SU-DHL-6 (cell line): ENCODE measurements at regions not wholly inside any gene's neighbourhood (a gene's known extent, or its start where the extent isn't known, plus 50 kb on each side); places are given as distances from the start of the nearest gene placed in this dataset.

Source experiments
- H2AFZ ChIP-seq: fragments of 200-600 bp; sonication (generic); 2 replicates; pipeline ENCODE4 v1.6.1; 2014; ENCODE audit warnings: low read depth, mild to moderate bottlenecking, moderate library complexity, mixed read lengths, antibody characterized with exemption, low read length; ENCODE audit not compliant: severe bottlenecking
- H3F3A ChIP-seq: fragments of 200-600 bp; shearing (Covaris generic); 2 replicates; pipeline ENCODE4 v1.6.0; 2016; ENCODE audit warnings: antibody characterized with exemption, mild to moderate bottlenecking; ENCODE audit not compliant: insufficient read depth
- H3K27ac ChIP-seq: fragments of 200-600 bp; sonication (generic); 2 replicates; pipeline ENCODE4 v1.5.1; 2016; ENCODE audit warnings: low read depth, mild to moderate bottlenecking, low read length, moderate library complexity, mixed read lengths
- H3K27me3 ChIP-seq: fragments of 200-600 bp; sonication (generic), shearing (Covaris generic); 2 replicates; pipeline ENCODE4 v1.6.0; 2014; ENCODE audit warnings: mild to moderate bottlenecking, low read length
- H3K36me3 ChIP-seq: fragments of 200-600 bp; sonication (generic); 2 replicates; pipeline ENCODE4 v1.6.1; 2014; ENCODE audit warnings: mild to moderate bottlenecking, low read length, mixed read lengths
- H3K4me2 ChIP-seq: fragments of 300-600, 200-600 bp; shearing (Covaris generic), sonication (generic); 2 replicates; pipeline ENCODE4 v1.6.0; 2014; ENCODE audit warnings: low read length, low read depth, mild to moderate bottlenecking; ENCODE audit not compliant: poor library complexity, severe bottlenecking
- H3K4me3 ChIP-seq: fragments of 200-600 bp; sonication (generic); 2 replicates; pipeline ENCODE4 v1.5.1; 2014; ENCODE audit warnings: antibody characterized with exemption, low read length, mild to moderate bottlenecking, mixed read lengths; ENCODE audit not compliant: insufficient read depth, poor library complexity, severe bottlenecking
- H3K79me2 ChIP-seq: fragments of 200-600 bp; sonication (generic); 2 replicates; pipeline ENCODE4 v1.6.1; 2014; ENCODE audit warnings: mild to moderate bottlenecking, low read length, moderate library complexity; ENCODE audit not compliant: insufficient read depth
- H3K9ac ChIP-seq: fragments of 200-600 bp; sonication (generic); 2 replicates; pipeline ENCODE4 v1.7.0; 2014; ENCODE audit warnings: mild to moderate bottlenecking, low read length
- H3K9me2 ChIP-seq: fragments of 200-600 bp; sonication (generic); replicated peaks from 2 replicates; pipeline ENCODE4 v1.6.1; 2014; ENCODE audit warnings: low read length; ENCODE audit not compliant: insufficient read depth
- H3K9me3 ChIP-seq: fragments of 200-600 bp; sonication (generic); 2 replicates; pipeline ENCODE4 v1.6.1; 2014; ENCODE audit warnings: low read length, mixed read lengths; ENCODE audit not compliant: insufficient read depth
- H4K20me1 ChIP-seq: fragments of 200-600 bp; sonication (generic); 2 replicates; pipeline ENCODE4 v1.6.1; 2014; ENCODE audit warnings: low read depth, mild to moderate bottlenecking, antibody characterized with exemption, low read length, moderate library complexity, mixed read lengths
- CTCF ChIP-seq: fragments of 200-600 bp; sonication (generic); IDR thresholded peaks from one replicate; pipeline ENCODE4 v1.5.1; 2017; ENCODE audit warnings: antibody characterized with exemption, mild to moderate bottlenecking, low read length, moderate library complexity; ENCODE audit not compliant: insufficient read depth, poor library complexity, severe bottlenecking
- EZH2phosphoT487 ChIP-seq: fragments of 200-600 bp; sonication (generic), shearing (Covaris generic); conservative IDR thresholded peaks from 2 replicates; pipeline ENCODE4 v1.6.1; 2018; ENCODE audit warnings: mild to moderate bottlenecking, antibody characterized with exemption, low read length, moderate library complexity, mixed read lengths

DNA sequence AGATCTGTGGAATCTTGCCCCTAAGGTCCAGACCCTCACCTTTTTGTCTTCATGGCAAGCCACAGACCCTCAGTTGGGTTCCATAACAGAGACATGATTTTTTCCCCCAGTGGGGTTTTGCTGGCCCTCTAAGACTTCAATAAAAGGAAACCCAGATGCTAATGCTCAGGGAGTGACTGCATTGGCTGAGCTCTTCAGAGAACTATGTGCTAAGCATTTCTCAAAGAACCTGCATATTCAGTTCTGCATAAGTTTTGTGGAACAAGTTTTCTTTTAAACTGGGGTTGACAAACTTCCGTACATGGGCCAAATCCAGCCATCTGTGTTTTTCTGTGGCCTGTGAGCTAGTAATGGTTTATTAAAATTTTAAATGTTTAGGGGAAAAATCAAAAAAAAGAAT, 159.8 kb upstream of the GDNF start:
- H3K79me2 ChIP-seq, result no peaks in the 10 kb centered on the region
- H3K9me3 ChIP-seq, result no peaks in the 10 kb centered on the region
- H3K27ac ChIP-seq, result no peak overlapping the region
- H3K27me3 ChIP-seq, result no peaks in the 10 kb centered on the region
- no peak overlapping the region for H3K4me2 ChIP-seq
- no peak overlapping the region for H2AFZ ChIP-seq
- TF ChIP-seq CTCF (no peak), EZH2phosphoT487 (no peak)
- H3F3A ChIP-seq, result no peaks in the 10 kb centered on the region
- no peak overlapping the region for H3K9ac ChIP-seq
- H3K4me3 ChIP-seq, result no peak overlapping the region
- no peaks in the 10 kb centered on the region for H4K20me1 ChIP-seq
- no peaks in the 10 kb centered on the region for H3K36me3 ChIP-seq
- H3K9me2 ChIP-seq, result no peaks in the 10 kb centered on the region

GRCh38 chr5:37996918-37997317, 157.1 kb upstream of the GDNF start:
- H3F3A ChIP-seq, result no peaks in the 10 kb centered on the region
- no peaks in the 10 kb centered on the region for H3K79me2 ChIP-seq
- H3K27me3 ChIP-seq, result no peaks in the 10 kb centered on the region
- TF ChIP-seq EZH2phosphoT487 (no peak), CTCF (no peak)
- no peak overlapping the region for H3K4me2 ChIP-seq
- no peak overlapping the region for H3K27ac ChIP-seq
- no peaks in the 10 kb centered on the region for H4K20me1 ChIP-seq
- no peak overlapping the region for H2AFZ ChIP-seq
- H3K36me3 ChIP-seq, result no peaks in the 10 kb centered on the region
- H3K4me3 ChIP-seq, result no peak overlapping the region
- no peaks in the 10 kb centered on the region for H3K9me3 ChIP-seq
- H3K9ac ChIP-seq, result no peak overlapping the region
- no peaks in the 10 kb centered on the region for H3K9me2 ChIP-seq

DNA sequence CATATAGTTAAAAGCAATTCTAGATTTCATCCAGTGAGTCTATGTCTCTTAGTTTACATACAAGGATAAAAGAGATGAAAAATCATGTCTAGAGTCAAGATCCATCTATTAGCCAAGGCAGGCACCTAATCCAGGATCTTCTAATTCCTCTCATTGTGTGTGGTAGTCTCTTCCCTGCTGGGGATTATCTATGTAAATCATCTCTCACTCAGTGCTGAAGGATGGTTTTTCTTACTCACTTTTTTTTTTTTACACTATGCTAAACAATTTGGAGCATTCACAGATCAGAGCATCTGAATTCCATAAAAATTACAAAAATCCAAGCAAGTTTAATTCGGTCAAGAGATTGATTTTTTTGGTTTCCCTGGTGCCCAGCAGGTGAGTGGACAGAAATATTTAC, 154.9 kb upstream of the GDNF start:
- H3K27me3 ChIP-seq, result no peaks in the 10 kb centered on the region
- no peaks in the 10 kb centered on the region for H3K9me3 ChIP-seq
- no peak overlapping the region for H3K4me2 ChIP-seq
- H3K79me2 ChIP-seq, result no peaks in the 10 kb centered on the region
- H3K36me3 ChIP-seq, result no peaks in the 10 kb centered on the region
- no peaks in the 10 kb centered on the region for H3F3A ChIP-seq
- H3K27ac ChIP-seq, result no peak overlapping the region
- H3K4me3 ChIP-seq, result no peak overlapping the region
- no peak overlapping the region for H3K9ac ChIP-seq
- no peak for TF ChIP-seq CTCF
- TF ChIP-seq EZH2phosphoT487, result no peak
- no peaks in the 10 kb centered on the region for H3K9me2 ChIP-seq
- H4K20me1 ChIP-seq, result no peaks in the 10 kb centered on the region
- H2AFZ ChIP-seq, result no peak overlapping the region
